ENCODE measurements at regions not wholly inside any gene's neighbourhood (a gene's known extent, or its start where the extent isn't known, plus 50 kb on each side); places are given as distances from the start of the nearest gene placed in this dataset.

GRCh38 chr20:59404749-59405148 is 104.3 kb downstream of the EDN3 start:
- DNase-seq: no peak

DNA sequence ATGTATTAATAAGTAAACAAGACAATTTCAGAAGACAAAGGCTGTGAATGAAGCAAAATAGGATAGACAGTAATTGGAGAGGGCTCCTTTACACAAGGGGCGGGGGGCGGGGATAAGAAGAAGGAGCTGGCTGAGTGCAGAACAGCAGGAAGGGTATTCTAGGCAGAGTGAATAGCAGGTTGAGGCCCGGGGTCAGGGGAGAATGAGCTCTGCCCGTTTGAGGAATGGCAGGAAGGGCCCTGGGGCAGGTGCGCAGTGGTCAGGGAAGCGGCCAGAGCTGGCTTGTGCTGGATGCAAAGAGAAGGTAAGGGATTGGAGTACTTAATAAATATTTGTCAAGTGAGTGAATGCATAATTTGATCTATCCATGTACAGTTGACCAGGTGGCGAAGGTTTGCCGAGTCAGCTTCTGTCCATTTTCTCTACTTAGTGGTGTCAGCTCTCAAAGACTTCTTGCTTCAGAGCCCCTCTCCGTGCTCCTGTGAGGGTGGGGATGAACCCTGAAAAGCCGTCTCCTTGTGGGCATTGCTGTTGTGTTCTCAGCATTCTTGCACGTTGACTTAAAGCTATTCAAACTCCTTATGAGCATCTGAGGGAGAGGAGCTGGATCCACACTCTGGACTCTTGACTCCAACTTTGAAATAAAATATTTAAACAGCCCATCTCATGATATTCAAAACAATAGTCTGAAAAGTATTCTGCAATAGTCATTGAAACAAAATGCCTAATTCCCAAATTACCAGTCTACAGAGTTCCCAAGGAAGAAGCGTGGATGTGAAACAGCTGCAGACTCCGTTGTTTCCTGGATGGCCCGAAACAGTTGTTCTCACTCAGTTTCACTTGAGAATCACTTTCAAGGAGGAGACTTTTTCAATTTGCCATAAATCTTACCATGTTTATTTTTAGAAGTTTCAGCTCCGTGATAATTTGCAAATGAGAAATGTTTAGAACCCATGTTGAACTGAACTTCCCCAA is 105.1 kb downstream of the EDN3 start:
- DNase-seq: no peak

- DNase-seq: no peak
Observed at GRCh38 chr20:59406446-59406845, 106.0 kb downstream of the EDN3 start.

DNA sequence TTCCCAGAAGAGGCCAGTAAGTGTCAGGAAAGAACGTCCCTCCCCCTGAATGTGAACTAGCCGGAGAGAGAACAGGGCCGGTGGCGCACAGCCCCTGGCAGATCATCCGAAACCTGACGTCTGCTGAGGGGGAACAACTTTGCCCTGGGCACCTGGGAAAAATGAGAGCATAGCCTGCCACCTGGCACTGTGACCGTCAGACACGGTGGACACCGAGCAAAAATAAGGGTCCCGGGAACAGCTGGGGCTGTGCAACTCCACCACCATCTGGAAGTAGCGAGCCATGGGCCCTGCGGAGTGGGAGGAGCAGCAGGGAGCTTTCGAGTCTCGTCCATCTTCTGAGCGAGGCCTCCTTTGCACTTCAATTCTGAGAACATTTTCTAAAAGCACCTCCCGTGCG is 110.8 kb downstream of the EDN3 start:
- DNase-seq: no peak

DNA sequence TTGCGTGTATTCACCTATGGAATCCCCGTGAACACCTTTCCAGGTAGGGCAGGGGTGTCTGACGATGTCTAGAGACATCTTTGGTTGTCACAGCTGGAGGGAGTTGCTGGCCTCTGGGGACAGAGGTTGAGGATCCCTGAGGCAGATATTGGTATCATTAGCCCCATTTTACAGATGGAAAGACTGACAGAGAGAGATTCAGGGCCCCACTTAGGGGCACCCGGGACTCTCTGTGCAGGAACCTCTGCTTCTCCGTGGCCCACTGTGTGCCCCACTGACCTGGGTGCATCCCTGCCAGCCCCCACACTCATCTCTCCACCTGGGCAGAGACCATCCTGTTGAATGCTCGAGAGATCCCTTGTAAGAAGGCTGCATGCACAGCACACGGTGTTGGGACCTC is 111.2 kb downstream of the EDN3 start:
- no peak for DNase-seq

GRCh38 chr20:59412181-59412580 is 111.8 kb downstream of the EDN3 start:
- no peak for DNase-seq

- DNase-seq: no peak
Observed at GRCh38 chr20:59412875-59413284, 112.5 kb downstream of the EDN3 start.

GRCh38 chr20:59413326-59413865 is 113.0 kb downstream of the EDN3 start:
- DNase-seq: no peak

DNA sequence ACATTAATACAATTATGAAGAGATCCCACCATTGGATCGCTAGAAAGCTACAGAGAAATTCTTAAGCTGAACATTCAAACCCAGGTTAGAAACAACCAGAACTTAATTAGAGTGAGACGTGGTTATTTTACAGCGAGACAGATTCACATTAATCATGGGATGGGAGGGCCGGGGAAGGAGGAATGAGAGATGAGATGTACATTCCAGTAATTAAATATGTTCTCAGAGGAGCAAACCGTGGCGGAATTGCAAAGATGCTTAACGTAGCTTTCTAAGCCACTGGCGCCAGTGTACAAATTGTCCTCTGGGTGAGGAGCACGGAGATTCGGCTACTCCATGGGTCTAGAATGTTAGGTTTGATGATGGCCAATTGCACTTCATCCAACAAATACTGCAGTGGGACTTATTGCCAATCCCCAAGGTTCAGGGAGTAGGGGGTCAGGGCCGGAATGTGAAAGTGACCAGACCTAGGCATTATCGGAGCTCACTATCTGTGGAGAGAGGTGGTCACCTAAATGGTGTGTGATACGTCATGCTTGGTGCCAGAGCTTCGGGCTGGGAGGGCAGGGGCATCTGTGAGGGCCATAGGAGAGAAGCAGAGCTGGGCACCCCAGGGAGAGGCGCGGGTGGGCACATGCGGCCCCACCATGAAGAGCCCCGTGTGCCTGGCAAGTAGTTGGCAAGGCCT is 114.7 kb downstream of the EDN3 start:
- DNase-seq: no peak

GRCh38 chr20:59416916-59417315 is 116.5 kb downstream of the EDN3 start:
- no peak for DNase-seq

DNA sequence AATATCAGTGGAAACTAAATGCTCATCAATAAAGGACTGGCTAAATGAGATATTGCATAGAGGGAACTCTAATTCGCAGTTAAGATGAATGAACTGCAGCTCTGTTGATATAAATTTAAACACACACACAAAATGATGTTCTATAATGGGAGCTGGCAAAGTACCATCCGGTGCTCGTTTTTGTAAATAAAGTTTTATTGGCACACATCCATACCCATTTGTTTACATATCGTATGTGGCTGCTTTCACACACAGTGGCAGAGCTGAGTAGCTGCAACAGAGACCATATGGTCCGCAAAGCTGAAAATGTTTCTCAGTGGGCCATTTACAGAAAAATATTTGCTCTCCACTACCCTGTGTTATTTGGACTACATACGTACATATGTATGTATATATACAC is 120.7 kb downstream of the EDN3 start:
- no peak for DNase-seq

- DNase-seq: no peak
Observed at GRCh38 chr20:59421920-59422637, 121.7 kb downstream of the EDN3 start.

DNA sequence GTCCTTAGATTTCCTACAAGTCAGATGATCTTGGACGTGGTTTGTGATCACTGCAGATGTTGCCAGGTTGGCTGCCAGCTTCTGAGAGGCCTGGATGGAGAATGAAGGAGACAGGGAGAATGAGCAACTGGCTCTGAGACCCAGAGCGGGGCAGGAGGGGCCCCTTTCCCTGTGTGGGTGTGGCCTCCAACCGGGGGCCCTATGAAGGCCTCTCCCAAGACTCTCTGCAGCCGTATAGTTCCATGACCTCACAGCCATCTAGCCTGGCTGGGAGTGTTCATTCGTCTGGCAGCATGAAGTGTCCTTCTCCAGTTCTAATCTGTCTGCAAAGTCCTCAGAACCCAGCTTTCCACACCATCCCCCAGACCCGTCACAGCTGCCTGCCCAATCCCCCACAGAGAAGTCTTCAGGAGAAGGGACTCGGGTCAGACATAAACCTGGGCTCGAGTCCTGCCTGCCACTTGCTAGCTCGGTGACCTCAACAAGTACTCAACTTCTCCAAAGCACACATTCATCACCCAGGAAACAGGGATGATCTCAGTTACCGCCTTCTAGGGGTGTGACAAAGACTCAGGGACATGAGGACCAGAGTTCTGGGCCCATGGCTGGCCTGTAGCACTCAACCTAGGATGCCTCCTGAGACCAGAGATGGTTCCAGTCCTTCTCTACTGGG is 122.6 kb downstream of the EDN3 start:
- no peak for DNase-seq

DNA sequence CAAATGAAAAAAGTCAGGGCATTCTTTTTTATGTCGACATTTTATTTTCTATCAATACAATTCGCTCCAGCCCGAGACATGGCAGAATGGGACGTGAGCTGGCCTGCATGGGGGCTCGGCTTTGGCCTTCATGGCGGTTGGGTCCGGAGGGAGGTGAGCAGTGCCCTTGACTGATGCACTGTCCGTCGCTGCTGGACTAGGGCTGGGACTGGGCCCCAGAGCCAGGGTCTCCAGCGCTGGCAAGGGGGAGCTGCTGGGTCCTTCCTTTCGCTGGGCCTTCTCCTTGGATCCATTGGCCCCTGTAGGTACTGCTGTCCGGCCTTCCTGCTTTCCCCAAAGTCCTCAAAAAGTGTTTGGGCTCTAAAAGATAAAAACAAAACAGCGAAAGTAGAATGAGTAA is 124.6 kb downstream of the EDN3 start:
- no peak for DNase-seq

DNA sequence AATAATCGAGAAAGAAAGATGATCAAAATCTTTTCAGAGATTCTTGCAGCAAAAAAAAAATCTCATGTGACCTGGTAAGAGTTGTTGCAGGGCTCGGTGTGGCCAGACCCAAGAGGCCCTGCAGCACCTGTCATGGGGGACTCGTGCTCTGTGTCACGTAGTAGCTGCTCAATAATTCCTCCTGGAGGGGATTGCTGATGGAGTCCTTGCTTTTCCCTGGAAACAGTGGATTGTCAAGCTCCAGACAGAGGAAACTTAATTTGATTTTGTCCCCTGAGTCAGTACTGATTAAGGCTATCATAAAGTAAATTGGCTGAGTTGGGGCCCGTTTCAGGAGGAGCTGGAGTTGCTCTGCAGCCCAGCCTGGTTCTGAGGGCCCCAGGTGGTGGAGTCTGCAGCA is 125.2 kb downstream of the EDN3 start:
- no peak for DNase-seq

- DNase-seq: no peak
Observed at GRCh38 chr20:59428006-59428405, 127.6 kb downstream of the EDN3 start.

DNA sequence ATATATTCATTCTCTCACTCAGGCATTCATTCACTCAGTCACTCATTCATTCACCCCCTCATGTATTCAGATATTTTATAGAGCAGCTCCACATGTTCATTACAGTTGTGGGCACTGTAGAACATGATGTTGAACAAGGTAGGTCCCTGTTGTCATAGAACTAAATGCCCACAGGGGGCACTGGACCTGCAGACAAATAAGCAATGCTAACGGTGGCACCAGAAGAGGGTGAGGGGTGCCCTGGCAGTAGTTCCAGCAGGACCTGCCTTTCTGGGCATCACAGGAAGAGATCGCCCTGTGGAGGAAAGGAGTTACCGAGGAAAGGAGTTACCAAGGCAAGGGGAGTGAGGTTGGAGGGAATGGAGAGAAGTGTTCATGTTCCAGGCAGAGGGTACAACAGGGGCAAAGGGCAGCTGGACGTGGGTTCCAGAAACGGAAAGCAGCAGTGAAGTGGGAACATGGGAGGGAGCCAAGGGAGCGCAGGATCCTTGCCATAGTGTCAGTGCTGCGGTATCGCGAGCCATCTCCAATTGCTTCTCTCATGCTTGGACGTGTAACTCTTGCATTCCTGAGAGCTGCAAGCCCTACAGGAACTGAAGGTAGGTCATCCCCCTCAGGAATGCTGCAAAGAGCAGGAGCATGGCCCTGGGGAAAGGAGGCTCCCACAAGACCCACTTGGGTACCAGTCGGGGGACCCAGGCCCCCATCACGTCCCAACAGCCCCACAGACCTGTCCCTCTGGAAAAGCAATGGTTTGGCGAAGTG is 128.2 kb downstream of the EDN3 start:
- no peak for DNase-seq

DNA sequence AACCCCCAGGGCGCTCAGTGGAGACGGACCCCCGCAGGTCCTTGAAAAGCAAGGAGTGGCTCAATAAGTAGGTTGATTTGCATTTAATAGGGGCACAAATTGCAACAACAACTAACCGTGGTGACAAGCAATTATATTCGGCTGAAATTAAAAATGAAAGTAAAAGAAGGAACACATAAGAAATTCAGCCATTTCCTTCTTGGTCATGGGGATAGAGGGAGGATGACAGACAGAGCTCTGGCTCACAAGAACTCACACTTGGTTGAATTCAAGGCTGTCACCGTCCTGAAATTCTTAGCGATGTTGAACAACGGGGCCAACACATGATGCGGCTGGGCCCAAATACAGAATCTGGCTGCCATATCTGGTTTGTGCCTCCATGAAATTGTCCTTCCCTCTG is 129.0 kb downstream of the EDN3 start:
- DNase-seq: no peak

- no peak for DNase-seq
Observed at GRCh38 chr20:59431014-59431413, 130.6 kb downstream of the EDN3 start.

DNA sequence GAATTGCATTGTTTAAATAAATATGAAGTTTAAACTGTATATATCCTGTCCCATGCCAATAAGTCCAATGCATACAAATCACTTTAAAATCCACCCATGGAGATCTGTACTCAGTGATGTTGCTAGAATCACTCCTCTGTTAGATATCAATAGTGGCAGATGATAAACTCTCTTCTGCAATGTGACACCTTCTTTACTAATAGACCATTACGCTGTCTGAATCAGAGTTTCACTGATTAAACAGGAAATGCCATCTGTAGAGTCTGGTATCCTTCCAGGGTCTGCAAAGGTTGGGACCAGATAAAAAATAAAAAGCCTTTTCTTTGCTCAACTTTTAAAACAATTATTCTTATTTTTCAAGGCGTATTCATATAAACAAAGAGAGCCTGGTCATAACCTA is 134.5 kb downstream of the EDN3 start:
- no peak for DNase-seq

DNA sequence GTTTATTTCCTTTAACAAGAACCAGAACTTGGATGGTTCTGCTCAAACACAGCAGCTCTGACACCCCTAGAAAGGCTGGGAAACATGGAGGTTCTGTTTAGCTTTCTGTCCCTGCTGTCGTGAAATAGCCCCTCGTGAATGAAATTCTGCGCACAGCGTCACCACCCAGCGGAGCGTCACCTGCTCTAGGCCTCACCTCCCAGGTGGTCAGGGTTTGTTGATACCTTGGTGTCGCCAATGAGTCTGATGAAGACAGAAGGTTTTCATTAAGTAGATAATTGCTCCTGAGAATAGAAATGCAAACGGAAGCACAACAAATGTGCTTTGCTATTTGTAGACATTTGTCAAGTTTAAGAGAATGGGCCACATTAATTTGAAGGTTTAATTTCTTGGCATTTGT is 135.1 kb downstream of the EDN3 start:
- no peak for DNase-seq

DNA sequence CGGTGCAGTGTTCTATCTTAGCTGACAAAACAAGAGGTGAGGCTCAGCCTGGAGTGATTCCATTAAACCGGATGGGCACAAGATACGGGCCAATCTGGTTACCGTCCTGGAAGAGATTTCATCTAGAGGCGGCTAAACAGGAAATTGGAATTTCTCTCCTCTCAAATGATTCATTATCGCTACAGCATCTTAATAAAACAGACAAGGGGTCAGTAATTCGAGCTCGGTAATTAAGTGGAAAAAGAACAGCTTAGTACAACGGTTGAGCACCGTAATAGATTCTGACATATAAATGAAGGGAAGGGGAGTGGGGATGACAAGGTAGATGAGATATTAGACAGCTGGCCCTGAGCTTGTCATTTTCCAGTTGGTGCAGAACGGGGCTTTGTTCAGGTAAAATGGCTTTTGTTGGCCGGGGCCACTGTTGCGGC is 137.2 kb downstream of the EDN3 start:
- no peak for DNase-seq
